Psoas muscle (tissue), 7 donors: ENCODE measurements at regions not wholly inside any gene's neighbourhood (a gene's known extent, or its start where the extent isn't known, plus 50 kb on each side); places are given as distances from the start of the nearest gene placed in this dataset.

Source experiments
- ATAC-seq, 4 donors: fragments of 200-7000 bp; cut with Tn5 transposase; one replicate each; pipeline ENCODE4 v1.9.1; 2020; ENCODE audit warnings: moderate library complexity in 3 of 4, mild to moderate bottlenecking in 2 of 4
- DNase-seq, 2 donors: peaks; one replicate each; pipeline ENCODE4 v3.0.0-alpha.2; 2020
- H3K27ac ChIP-seq: fragments of 200-600 bp; one replicate; pipeline ENCODE4 v1.8.0; 2022
- H3K27me3 ChIP-seq, 3 donors: fragments of 200-600 bp in 1 of 3; one replicate each; pipeline versions ENCODE4 v1.6.1 to v1.8.0; 2013 to 2022; ENCODE audit warnings: low read length in 2 of 3, mild to moderate bottlenecking in 2 of 3, moderate library complexity in 1 of 3; ENCODE audit not compliant: insufficient read depth in 3 of 3
- H3K36me3 ChIP-seq, 2 donors: fragments of 200-600 bp in 1 of 2; one replicate each; pipeline versions ENCODE4 v1.6.1 to v1.8.0; 2013 to 2022; ENCODE audit warnings: low read depth in 1 of 2, mild to moderate bottlenecking in 1 of 2, moderate library complexity in 1 of 2; ENCODE audit not compliant: insufficient read depth in 1 of 2
- H3K4me1 ChIP-seq: fragments of 200-600 bp; one replicate; pipeline ENCODE4 v1.8.0; 2022
- H3K4me3 ChIP-seq: fragments of 200-600 bp; one replicate; pipeline ENCODE4 v1.8.0; 2022; ENCODE audit warnings: mild to moderate bottlenecking
- H3K9me3 ChIP-seq: fragments of 200-600 bp; one replicate; pipeline ENCODE4 v1.8.0; 2022
- WGBS, 3 donors: extraction: QIAGEN DNeasy Blood & Tissue Kit; methylation state at CpG; one replicate each; pipeline versions ENCODE4 v1.1.6 to v1.1.7; 2013; 5-methylcytosine and 5-hydroxymethylcytosine counted together
- intact Hi-C, 2 donors: fragments of 100-400 bp; cut with DNase I; formaldehyde crosslinking; loops; one replicate each; pipeline versions ENCODE4 v1.11.0 to v1.14.2; 2022
- TF ChIP-seq, protein P1 (sequence below): fragments of 200-600 bp; IDR thresholded peaks from one replicate; pipeline ENCODE4 v1.8.0; 2022; ENCODE audit warnings: antibody characterized with exemption
- donor health status: healthy with polysubstance abuse.
- donor health status: DM: no; HTN: no; CAD: no; lungs with moderate emphysema.
- donor health status: Bipolar disorder and iron deficiency.
- donor health status: healthy.
- donor health status: DM: yes; HTN: yes; CAD: no.
- donor health status: DM: no; HTN: no; CAD: no.
- donor health status: DM: yes; HTN: yes; CAD: no.

- ATAC-seq (no peak), DNase-seq (no peak)
- no peaks in the 10 kb centered on the region for H3K36me3 ChIP-seq
- intact Hi-C loops = no loop called here
- no peak overlapping the region for H3K4me3 ChIP-seq
- TF ChIP-seq, protein P1, sequence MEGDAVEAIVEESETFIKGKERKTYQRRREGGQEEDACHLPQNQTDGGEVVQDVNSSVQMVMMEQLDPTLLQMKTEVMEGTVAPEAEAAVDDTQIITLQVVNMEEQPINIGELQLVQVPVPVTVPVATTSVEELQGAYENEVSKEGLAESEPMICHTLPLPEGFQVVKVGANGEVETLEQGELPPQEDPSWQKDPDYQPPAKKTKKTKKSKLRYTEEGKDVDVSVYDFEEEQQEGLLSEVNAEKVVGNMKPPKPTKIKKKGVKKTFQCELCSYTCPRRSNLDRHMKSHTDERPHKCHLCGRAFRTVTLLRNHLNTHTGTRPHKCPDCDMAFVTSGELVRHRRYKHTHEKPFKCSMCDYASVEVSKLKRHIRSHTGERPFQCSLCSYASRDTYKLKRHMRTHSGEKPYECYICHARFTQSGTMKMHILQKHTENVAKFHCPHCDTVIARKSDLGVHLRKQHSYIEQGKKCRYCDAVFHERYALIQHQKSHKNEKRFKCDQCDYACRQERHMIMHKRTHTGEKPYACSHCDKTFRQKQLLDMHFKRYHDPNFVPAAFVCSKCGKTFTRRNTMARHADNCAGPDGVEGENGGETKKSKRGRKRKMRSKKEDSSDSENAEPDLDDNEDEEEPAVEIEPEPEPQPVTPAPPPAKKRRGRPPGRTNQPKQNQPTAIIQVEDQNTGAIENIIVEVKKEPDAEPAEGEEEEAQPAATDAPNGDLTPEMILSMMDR = no peak
- 97 to 100% (median 98%) methylated on average over 1 of the region's 1 CpG for WGBS, 3 donors
- H3K9me3 ChIP-seq = no peaks in the 10 kb centered on the region
- no peaks in the 10 kb centered on the region for H3K27me3 ChIP-seq
- H3K4me1 ChIP-seq = no peaks in the 10 kb centered on the region
- H3K27ac ChIP-seq = no peak overlapping the region
These were observed 280.9 kb downstream of the HRH4 start for GRCh38 chr18:24741321-24741720.

DNA sequence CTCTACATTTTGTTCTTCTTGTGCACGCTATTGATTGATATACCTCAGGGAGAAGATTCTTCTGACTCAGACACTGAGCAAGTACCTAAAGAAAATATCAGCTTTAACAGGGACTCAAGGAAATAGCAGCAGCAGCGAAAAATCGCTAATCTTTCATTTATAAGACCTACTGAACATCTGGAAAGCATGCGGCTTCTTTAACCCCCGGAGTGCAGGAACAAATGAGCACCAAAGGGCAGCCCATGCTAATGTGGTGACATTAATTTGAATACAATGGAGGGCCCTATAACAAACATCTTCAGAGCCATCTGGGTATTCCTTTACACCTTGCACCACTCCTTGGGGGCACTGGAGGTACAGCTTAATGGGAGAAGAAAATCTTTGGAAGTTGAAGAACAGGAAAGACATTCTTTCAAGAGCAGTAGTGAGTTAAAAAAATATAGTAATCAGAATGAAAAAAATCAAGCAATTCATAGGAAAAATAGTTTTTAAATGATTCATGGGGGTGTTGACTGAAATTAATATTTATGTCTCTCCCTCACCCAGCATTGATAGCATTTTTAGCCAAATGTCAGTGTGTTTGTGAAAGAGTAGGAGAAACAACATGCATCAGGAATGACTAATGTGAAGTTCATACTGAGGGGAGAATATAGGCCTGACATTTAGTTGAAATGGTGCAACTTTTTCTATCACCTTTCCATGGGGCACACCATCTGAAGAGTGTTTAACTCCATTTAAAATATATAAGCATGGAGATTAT lies 281.7 kb downstream of the HRH4 start:
- Histone ChIP-seq H3K4me3 (no peak overlapping the region), H3K4me1 (no peaks in the 10 kb centered on the region), H3K27me3 (no peaks in the 10 kb centered on the region), H3K36me3 (no peaks in the 10 kb centered on the region), H3K9me3 (no peaks in the 10 kb centered on the region), H3K27ac (no peak overlapping the region)
- TF ChIP-seq, protein P1 = no peak
- 61 to 68% (median 63%) methylated on average over 5 of the region's 5 CpGs for WGBS, 3 donors
- ATAC-seq = no peak
- intact Hi-C loops = no loop called here
- DNase-seq = no peak

- DNase-seq = no peak
- 79 to 84% (median 83%) methylated on average over 4 of the region's 4 CpGs for WGBS, 3 donors
- Histone ChIP-seq H3K36me3 (no peaks in the 10 kb centered on the region), H3K27ac (no peak overlapping the region), H3K4me3 (no peak overlapping the region), H3K27me3 (peaks cover 0 to 2% (median 0%) of the 10 kb centered on the region in 3 donors), H3K9me3 (no peaks in the 10 kb centered on the region), H3K4me1 (no peaks in the 10 kb centered on the region)
- intact Hi-C loops = no loop called here
- TF ChIP-seq, protein P1 = no peak
- ATAC-seq = no peak
These were observed 294.3 kb downstream of the HRH4 start for GRCh38 chr18:24754583-24755253.

GRCh38 chr18:24756385-24756784 lies 295.9 kb downstream of the HRH4 start:
- Histone ChIP-seq H3K27me3 (peaks cover 0 to 2% (median 0%) of the 10 kb centered on the region in 3 donors), H3K36me3 (no peaks in the 10 kb centered on the region), H3K9me3 (peaks cover 3% of the 10 kb centered on the region), H3K4me1 (no peaks in the 10 kb centered on the region), H3K4me3 (no peak overlapping the region), H3K27ac (no peak overlapping the region)
- TF ChIP-seq, protein P1 = no peak
- DNase-seq (no peak), ATAC-seq (no peak)
- intact Hi-C loops = no loop called here
